ENCODE measurements at regions not wholly inside any gene's neighbourhood (a gene's known extent, or its start where the extent isn't known, plus 50 kb on each side); places are given as distances from the start of the nearest gene placed in this dataset.
A peak's percentile ranks its signal among the peaks of the same experiment; 100 is the strongest.

DNA sequence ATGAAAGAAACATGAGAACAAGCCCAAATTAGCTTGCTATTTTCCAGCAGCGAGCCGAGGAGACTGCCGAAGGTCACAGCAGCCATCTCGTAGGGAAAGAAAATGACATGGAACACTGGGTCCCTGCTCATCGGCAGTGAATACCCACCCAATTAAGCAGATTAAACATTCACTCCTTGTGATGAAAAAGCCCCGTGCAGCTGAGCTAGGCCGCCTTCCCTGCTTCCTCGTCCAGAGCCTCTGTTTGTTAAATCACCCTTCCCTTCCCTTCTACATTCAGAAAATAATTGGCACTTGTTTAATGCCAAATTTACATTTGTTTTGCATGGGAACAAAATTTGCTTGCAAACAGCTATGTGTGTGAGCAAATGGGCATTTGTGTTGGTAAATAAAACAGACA lies 342.5 kb downstream of the RMST start:
- no peak for DNase-seq (ENCODE audit: low read depth)
- no peak overlapping the region for H3K4me3 ChIP-seq (ENCODE audit: low read depth, low read length)
- TF ChIP-seq, protein P1, sequence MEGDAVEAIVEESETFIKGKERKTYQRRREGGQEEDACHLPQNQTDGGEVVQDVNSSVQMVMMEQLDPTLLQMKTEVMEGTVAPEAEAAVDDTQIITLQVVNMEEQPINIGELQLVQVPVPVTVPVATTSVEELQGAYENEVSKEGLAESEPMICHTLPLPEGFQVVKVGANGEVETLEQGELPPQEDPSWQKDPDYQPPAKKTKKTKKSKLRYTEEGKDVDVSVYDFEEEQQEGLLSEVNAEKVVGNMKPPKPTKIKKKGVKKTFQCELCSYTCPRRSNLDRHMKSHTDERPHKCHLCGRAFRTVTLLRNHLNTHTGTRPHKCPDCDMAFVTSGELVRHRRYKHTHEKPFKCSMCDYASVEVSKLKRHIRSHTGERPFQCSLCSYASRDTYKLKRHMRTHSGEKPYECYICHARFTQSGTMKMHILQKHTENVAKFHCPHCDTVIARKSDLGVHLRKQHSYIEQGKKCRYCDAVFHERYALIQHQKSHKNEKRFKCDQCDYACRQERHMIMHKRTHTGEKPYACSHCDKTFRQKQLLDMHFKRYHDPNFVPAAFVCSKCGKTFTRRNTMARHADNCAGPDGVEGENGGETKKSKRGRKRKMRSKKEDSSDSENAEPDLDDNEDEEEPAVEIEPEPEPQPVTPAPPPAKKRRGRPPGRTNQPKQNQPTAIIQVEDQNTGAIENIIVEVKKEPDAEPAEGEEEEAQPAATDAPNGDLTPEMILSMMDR (conservative IDR thresholded peaks at IDR 0.05; ENCODE audit: low read depth, low read length), result no peak

DNA sequence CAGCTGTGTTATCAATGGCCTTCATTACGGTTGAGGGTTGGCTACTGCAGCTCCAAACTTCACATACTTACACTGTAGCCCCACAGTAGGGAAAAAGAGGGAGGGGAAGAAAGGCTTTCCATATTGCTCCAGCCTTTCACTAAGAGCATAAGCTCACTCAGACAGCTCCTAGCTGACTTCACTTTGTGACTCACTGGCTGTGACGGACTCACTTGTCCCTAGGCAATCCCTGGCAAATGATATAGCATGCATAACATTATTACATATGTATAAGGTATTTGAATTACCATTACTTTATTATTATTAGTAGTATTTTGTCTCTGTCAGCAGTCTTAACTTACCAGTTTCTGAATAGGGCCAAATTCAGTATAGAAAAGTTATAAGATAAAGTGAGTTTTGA lies 350.7 kb downstream of the RMST start:
- TF ChIP-seq, protein P1 (conservative IDR thresholded peaks at IDR 0.05; ENCODE audit: low read depth, low read length), result no peak
- no peak overlapping the region for H3K4me3 ChIP-seq (ENCODE audit: low read depth, low read length)
- no peak for DNase-seq (ENCODE audit: low read depth)

DNA sequence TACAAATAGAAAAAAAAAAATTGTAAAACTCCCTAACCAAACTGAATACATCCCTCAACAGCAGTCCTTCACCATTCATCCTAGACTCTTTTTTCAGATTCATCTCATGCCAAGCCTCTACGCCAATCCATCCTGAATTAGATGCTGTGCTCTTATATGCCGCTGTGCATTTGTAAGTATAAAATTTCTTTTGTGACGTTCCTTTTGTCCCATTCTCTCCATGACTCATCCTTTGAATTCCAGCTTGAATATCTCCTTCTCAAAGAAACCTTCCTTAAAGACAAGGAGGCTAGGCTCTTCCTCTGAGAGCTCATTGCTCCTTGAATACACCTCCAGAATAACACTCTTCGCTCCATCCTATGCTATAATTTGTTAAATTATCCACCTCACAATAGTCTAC lies 359.2 kb downstream of the RMST start:
- H3K4me3 ChIP-seq (ENCODE audit: low read depth, low read length), result no peak overlapping the region
- TF ChIP-seq, protein P1 (conservative IDR thresholded peaks at IDR 0.05; ENCODE audit: low read depth, low read length), result no peak
- no peak for DNase-seq (ENCODE audit: low read depth)

DNA sequence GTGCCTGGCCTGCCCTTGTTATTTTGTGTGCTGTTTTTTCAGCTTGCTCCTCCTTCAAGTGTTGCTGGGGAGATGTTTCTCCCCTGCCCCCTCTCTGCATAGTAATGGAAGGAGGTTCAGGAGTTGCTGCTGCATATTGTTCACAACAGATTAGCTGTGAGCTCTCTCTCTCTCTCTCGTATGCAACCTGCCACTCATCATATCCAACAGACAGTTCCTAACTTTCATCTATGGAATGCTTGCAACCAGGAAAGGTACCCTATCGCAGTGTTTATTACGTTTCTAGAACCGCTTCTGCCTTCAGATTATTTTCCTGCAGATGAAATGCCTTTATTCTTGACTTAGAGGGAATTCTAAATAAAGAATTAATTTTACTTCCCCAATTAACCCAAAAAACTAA lies 372.9 kb downstream of the RMST start:
- TF ChIP-seq, protein P1 (conservative IDR thresholded peaks at IDR 0.05; ENCODE audit: low read depth, low read length), result no peak

DNA sequence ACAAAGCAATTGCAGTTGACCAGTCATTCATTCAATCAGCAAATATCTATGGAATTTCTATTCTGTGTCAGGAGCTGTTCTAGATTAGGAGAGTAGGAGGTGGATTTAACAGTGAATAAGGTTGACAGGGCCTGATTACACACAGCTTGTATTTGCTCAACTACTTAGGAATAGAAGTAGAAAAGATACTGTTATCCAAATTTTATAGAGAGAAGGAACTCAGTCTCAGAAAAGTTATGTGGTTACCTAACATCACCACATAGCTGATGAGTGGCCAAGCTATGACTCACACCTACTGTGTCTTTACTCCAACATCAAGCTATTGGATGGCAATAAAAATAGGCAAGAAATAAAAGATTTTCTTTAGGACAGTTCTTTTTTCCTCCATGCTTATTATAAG lies 374.8 kb downstream of the RMST start:
- no peak overlapping the region for H3K4me3 ChIP-seq (ENCODE audit: low read depth, low read length)
- peak; percentile 29 for DNase-seq (ENCODE audit: low read depth)
- TF ChIP-seq, protein P1 (conservative IDR thresholded peaks at IDR 0.05; ENCODE audit: low read depth, low read length), result no peak

More for the DNA sequence above, 372.9 kb downstream of the RMST start:
- no peak overlapping the region for H3K4me3 ChIP-seq (ENCODE audit: low read depth, low read length)
- no peak for DNase-seq (ENCODE audit: low read depth)

DNA sequence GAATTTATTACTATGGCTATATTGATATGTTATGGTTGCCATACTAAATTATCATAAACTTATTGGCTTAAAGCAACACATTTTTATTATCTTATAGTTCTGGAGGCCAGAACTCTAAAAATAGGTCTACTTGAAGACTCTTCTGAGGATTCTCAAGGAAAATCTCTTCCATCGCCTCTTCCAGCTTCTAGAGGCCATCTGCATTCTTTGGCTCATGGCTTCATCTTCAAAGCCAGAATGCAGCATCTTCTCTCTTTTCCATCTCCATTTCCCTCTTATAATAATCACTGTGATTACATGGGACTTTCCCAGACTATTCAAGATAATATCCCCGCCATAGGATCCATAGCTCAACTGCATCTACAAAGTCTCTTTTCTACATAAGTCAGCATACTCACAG lies 385.4 kb downstream of the RMST start:
- DNase-seq (ENCODE audit: low read depth), result no peak
- TF ChIP-seq, protein P1 (conservative IDR thresholded peaks at IDR 0.05; ENCODE audit: low read depth, low read length), result no peak
- no peak overlapping the region for H3K4me3 ChIP-seq (ENCODE audit: low read depth, low read length)

DNA sequence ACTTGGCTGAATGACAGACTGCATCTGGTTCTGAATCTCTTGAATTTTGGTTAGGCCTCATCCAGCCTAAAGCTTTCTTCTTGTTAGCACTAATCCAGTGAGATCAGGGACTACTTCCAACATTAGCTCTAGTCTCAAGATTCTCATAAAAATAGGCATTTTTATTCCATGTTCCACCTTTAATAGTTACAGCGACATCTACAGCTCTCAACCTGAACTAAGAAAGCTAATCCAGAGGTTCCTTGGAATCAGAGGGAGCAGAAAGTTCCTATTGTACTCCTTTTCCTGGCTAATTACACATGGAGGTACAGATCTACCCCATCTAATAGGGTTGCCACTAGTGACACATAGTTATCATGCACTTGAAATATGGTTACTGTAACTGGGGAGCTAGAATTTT lies 391.9 kb downstream of the RMST start:
- H3K4me3 ChIP-seq (ENCODE audit: low read depth, low read length), result no peak overlapping the region
- TF ChIP-seq, protein P1 (conservative IDR thresholded peaks at IDR 0.05; ENCODE audit: low read depth, low read length), result no peak
- no peak for DNase-seq (ENCODE audit: low read depth)

Data from epithelial cell of proximal tubule (primary cell).